Epithelial cell of esophagus (primary cell): ENCODE measurements at regions not wholly inside any gene's neighbourhood (a gene's known extent, or its start where the extent isn't known, plus 50 kb on each side); places are given as distances from the start of the nearest gene placed in this dataset.
A peak's percentile ranks its signal among the peaks of the same experiment; 100 is the strongest.

ENCODE experiments used
- DNase-seq: peaks from one replicate; pipeline ENCODE4 v3.0.0; 2010; ENCODE audit warnings: low read depth
- H3K4me3 ChIP-seq: 2 replicates; pipeline ENCODE4 v1.5.1; 2011; ENCODE audit warnings: mild to moderate bottlenecking, low read length, control low read depth
- TF ChIP-seq, protein P1 (sequence below): IDR thresholded peaks from 2 replicates; pipeline ENCODE4 v1.5.1; 2011; ENCODE audit warnings: low read depth, mild to moderate bottlenecking, low read length, control low read depth, inconsistent platforms; ENCODE audit not compliant: insufficient read depth; ENCODE audit errors: missing control alignments

DNA sequence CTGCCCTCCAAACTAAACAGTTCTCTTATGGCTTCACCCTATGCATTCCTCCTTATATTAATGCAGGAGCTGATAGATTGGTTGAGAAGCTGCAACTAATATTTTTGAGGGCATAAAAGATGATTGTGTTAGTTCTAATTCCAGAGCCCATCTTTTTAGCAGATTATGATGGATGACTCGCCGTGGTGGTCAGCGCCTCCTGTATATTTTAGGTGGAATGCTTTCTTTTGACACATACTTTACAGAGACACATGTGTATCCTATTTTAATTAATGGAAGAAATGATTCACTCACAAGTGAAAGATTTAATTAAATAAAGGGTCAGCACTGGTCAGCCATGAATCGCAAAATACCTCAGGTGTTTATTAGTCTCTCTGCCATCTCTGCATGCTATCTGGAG lies 120.7 kb downstream of the TM2D1 start:
- TF ChIP-seq, protein P1, sequence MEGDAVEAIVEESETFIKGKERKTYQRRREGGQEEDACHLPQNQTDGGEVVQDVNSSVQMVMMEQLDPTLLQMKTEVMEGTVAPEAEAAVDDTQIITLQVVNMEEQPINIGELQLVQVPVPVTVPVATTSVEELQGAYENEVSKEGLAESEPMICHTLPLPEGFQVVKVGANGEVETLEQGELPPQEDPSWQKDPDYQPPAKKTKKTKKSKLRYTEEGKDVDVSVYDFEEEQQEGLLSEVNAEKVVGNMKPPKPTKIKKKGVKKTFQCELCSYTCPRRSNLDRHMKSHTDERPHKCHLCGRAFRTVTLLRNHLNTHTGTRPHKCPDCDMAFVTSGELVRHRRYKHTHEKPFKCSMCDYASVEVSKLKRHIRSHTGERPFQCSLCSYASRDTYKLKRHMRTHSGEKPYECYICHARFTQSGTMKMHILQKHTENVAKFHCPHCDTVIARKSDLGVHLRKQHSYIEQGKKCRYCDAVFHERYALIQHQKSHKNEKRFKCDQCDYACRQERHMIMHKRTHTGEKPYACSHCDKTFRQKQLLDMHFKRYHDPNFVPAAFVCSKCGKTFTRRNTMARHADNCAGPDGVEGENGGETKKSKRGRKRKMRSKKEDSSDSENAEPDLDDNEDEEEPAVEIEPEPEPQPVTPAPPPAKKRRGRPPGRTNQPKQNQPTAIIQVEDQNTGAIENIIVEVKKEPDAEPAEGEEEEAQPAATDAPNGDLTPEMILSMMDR = no peak
- no peak overlapping the region for H3K4me3 ChIP-seq
- no peak for DNase-seq

DNA sequence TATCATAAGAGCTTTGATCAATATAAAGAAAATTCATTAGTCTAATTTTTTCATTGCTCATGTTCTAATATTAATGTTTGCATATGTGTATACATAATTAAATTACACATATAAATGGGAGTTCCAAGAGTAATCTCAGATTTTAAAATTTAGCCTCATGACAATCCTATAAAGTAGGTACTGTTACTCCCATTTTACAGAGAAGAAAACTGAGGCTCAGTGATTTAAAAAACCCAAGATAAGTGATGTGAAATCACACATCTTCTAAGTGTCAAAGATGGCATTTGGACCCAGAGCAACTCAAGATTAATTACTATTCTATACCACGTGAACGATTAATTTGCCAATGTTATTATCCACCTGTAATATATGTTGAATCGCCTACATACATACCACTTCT lies 122.3 kb downstream of the TM2D1 start:
- no peak for DNase-seq
- TF ChIP-seq, protein P1 = no peak
- H3K4me3 ChIP-seq = no peak overlapping the region

DNA sequence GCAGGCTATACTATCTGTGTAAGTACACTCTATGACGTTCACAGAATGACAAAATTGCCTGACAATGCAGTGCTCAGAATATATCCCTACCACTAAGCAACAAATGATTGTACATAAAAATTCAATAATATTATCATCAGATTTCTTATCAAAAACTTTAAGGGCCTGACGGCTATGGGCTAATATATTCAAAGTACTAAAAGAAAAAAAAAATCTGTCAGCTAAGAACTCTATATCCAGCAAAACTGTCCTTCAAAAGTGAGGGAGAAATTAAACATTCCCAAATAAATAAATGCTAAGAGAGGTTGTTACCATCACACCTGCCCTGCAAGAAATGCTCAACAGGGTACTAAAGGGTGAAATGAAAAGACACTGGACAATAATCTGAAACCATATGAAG lies 127.3 kb downstream of the TM2D1 start:
- H3K4me3 ChIP-seq = no peak overlapping the region

DNA sequence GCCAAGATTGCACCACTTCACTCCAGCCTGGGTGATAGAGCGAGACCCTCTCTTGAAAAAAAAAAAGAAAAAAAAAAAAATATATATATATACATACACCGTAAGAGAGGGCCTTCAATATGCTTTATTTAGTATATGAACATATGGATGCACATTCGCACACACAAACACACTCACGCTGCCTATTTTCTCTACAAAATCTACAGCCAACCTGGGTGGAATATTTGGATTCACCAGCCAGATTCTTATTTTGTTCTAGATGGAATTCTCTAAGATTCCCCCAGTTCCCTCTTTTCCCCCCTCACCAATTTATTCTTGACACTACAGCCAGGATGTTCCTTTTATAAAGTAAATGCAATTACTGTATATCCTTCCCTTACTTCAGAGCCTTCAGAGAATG lies 131.6 kb downstream of the TM2D1 start:
- H3K4me3 ChIP-seq = no peak overlapping the region
- no peak for DNase-seq
- TF ChIP-seq, protein P1 = no peak

More for the DNA sequence above, 127.3 kb downstream of the TM2D1 start:
- TF ChIP-seq, protein P1 = no peak
- no peak for DNase-seq

DNA sequence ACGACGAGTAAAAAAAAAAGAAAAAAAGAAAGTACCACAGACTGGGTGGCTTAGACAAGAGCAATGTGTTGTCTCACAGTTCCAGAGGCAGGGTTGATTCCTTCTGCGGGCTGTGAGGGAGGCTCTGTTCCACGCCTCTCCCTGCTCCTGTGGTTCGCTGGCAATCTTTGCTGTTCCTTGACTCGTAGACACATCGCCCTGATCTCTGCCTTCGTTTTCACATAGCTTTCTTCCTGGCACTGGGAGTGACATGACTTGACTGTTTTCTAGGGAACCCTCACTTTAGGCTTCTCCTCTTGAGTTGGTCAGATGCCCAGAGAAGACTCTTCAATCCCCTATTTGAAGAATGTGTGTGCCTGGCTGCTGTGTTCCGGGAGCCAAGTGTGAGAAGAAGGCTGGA lies 133.6 kb downstream of the TM2D1 start:
- TF ChIP-seq, protein P1 = no peak
- no peak overlapping the region for H3K4me3 ChIP-seq
- DNase-seq = no peak

DNA sequence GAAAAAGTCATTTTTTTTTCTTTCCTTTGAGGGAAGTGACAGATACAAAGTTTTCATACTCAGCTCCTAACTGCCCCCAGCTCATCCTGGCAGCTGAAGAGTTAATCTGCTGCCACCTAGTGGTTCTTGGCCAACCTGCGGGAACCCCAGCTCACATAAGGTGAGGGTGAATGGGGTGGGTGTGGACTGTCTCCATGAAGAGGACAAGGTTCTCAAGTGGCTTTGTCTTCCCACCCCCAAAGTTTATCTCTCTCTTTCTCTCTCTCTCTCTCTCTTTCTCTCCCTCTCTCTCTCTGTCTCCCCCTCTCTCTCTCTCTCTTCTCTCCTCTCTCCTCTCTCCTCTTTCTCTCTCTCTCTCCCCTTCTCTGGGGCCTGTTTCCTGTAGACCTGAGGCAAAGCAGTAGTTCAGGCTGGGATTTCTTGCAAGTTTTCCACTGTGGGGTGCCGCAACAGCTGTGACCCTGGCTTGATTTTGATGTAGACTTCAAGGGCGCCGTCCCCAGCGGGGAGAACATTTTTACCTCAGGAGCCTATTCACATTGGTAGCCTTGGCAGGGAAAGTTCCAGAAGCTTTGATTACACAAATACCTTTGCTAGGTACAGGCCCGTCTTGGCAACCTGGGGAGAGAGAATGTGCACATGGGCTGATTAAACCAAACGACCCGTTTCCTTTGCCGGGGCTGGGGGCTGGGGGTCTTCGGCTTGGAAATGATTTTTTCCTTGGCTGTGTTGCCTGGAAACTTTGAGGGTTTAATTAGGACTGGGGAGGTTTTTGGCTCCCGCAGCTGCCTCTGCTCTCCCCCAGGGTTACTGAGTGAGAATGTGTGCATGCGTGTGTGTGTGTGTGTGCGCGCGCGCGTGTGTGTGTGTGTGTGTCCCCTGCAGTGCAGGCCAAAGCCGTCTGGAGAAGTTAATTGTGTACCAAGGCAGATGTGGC lies 135.9 kb downstream of the TM2D1 start:
- no peak overlapping the region for H3K4me3 ChIP-seq
- peak; percentile 80 for DNase-seq
- TF ChIP-seq, protein P1 = peak; percentile 94
